ENCODE measurements at regions not wholly inside any gene's neighbourhood (a gene's known extent, or its start where the extent isn't known, plus 50 kb on each side); places are given as distances from the start of the nearest gene placed in this dataset.

- Histone ChIP-seq H3K9me3 (ENCODE audit: low read depth) (no peaks in the 10 kb centered on the region), H4K20me1 (ENCODE audit: insufficient read depth) (no peaks in the 10 kb centered on the region), H3K36me3 (ENCODE audit: low read depth) (no peaks in the 10 kb centered on the region), H3K9me2 (ENCODE audit: insufficient read depth) (no peaks in the 10 kb centered on the region), H3K79me2 (ENCODE audit: insufficient read depth) (no peaks in the 10 kb centered on the region), H3K4me3 (no peak overlapping the region), H3K4me2 (ENCODE audit: unreplicated experiment) (no peak overlapping the region), H3K4me1 (ENCODE audit: insufficient read depth) (no peaks in the 10 kb centered on the region), H3K9ac (no peak overlapping the region), H2AFZ (no peak overlapping the region), H3K27me3 (replicated peaks; ENCODE audit: insufficient read depth) (0 out of 2 replicates have a peak, but pooled peaks cover 2% of the 10 kb centered on the region), H3F3A (ENCODE audit: insufficient read depth) (no peaks in the 10 kb centered on the region), H3K27ac (no peak overlapping the region)
- in situ Hi-C loops (cut with MboI): no loop called here
- TF ChIP-seq EZH2 (IDR thresholded peaks at IDR 0.05; ENCODE audit: insufficient read depth, poor library complexity, severe bottlenecking) (no peak), EZH2phosphoT487 (IDR thresholded peaks at IDR 0.05; ENCODE audit: insufficient read depth, low read depth) (no peak)
- DNase-seq: no peak
- WGBS, 2 experiments (ENCODE audit: low coverage in 1 of 2, low lambda C conversion rate in 2 of 2, missing lambda C conversion rate in 2 of 2): 31 to 41% methylated on average over 4 of the region's 4 CpGs
Observed at GRCh38 chr3:73945541-73945940, 320.8 kb upstream of the PDZRN3 start.

GRCh38 chr3:73939985-73940384 is 315.2 kb upstream of the PDZRN3 start:
- in situ Hi-C loops (cut with MboI): no loop called here
- Histone ChIP-seq H3K9ac (no peak overlapping the region), H3K27me3 (replicated peaks; ENCODE audit: insufficient read depth) (no peaks in the 10 kb centered on the region), H3K9me2 (ENCODE audit: insufficient read depth) (no peaks in the 10 kb centered on the region), H3K4me3 (no peak overlapping the region), H3K9me3 (ENCODE audit: low read depth) (no peaks in the 10 kb centered on the region), H3F3A (ENCODE audit: insufficient read depth) (no peaks in the 10 kb centered on the region), H4K20me1 (ENCODE audit: insufficient read depth) (no peaks in the 10 kb centered on the region), H3K4me2 (ENCODE audit: unreplicated experiment) (no peak overlapping the region), H3K36me3 (ENCODE audit: low read depth) (no peaks in the 10 kb centered on the region), H3K79me2 (ENCODE audit: insufficient read depth) (no peaks in the 10 kb centered on the region), H3K4me1 (ENCODE audit: insufficient read depth) (no peaks in the 10 kb centered on the region), H3K27ac (no peak overlapping the region), H2AFZ (no peak overlapping the region)
- DNase-seq: no peak
- no peak for TF ChIP-seq EZH2phosphoT487 (IDR thresholded peaks at IDR 0.05; ENCODE audit: insufficient read depth, low read depth)
- TF ChIP-seq EZH2 (IDR thresholded peaks at IDR 0.05; ENCODE audit: insufficient read depth, poor library complexity, severe bottlenecking): no peak

GRCh38 chr3:73933585-73933984 is 308.8 kb upstream of the PDZRN3 start:
- WGBS, 2 experiments (ENCODE audit: low coverage in 1 of 2, low lambda C conversion rate in 2 of 2, missing lambda C conversion rate in 2 of 2): 21 to 25% methylated on average over 3 of the region's 3 CpGs
- Histone ChIP-seq H3K27ac (no peak overlapping the region), H3K36me3 (ENCODE audit: low read depth) (no peaks in the 10 kb centered on the region), H4K20me1 (ENCODE audit: insufficient read depth) (no peaks in the 10 kb centered on the region), H2AFZ (no peak overlapping the region), H3K9me2 (ENCODE audit: insufficient read depth) (no peaks in the 10 kb centered on the region), H3K9me3 (ENCODE audit: low read depth) (no peaks in the 10 kb centered on the region), H3K79me2 (ENCODE audit: insufficient read depth) (no peaks in the 10 kb centered on the region), H3F3A (ENCODE audit: insufficient read depth) (no peaks in the 10 kb centered on the region), H3K27me3 (replicated peaks; ENCODE audit: insufficient read depth) (no peaks in the 10 kb centered on the region), H3K4me1 (ENCODE audit: insufficient read depth) (no peaks in the 10 kb centered on the region), H3K4me2 (ENCODE audit: unreplicated experiment) (no peak overlapping the region), H3K9ac (no peak overlapping the region), H3K4me3 (no peak overlapping the region)
- in situ Hi-C loops (cut with MboI): no loop called here
- TF ChIP-seq EZH2phosphoT487 (IDR thresholded peaks at IDR 0.05; ENCODE audit: insufficient read depth, low read depth) (no peak), EZH2 (IDR thresholded peaks at IDR 0.05; ENCODE audit: insufficient read depth, poor library complexity, severe bottlenecking) (no peak)
- DNase-seq: no peak

- H3K9me3 ChIP-seq (ENCODE audit: low read depth): no peaks in the 10 kb centered on the region
- no peak for TF ChIP-seq EZH2 (IDR thresholded peaks at IDR 0.05; ENCODE audit: insufficient read depth, poor library complexity, severe bottlenecking)
- H3K4me3 ChIP-seq: no peak overlapping the region
- no peak overlapping the region for H2AFZ ChIP-seq
- no peaks in the 10 kb centered on the region for H3K4me1 ChIP-seq (ENCODE audit: insufficient read depth)
- H3K27me3 ChIP-seq (replicated peaks; ENCODE audit: insufficient read depth): no peaks in the 10 kb centered on the region
- H3K27ac ChIP-seq: no peak overlapping the region
- no peaks in the 10 kb centered on the region for H4K20me1 ChIP-seq (ENCODE audit: insufficient read depth)
- no peaks in the 10 kb centered on the region for H3K79me2 ChIP-seq (ENCODE audit: insufficient read depth)
- H3K36me3 ChIP-seq (ENCODE audit: low read depth): no peaks in the 10 kb centered on the region
- WGBS, 2 experiments (ENCODE audit: low coverage in 1 of 2, low lambda C conversion rate in 2 of 2, missing lambda C conversion rate in 2 of 2): 1 to 2% methylated on average over 4 of the region's 4 CpGs
- DNase-seq: no peak
- H3K4me2 ChIP-seq (ENCODE audit: unreplicated experiment): no peak overlapping the region
- in situ Hi-C loops (cut with MboI): no loop called here
- no peaks in the 10 kb centered on the region for H3F3A ChIP-seq (ENCODE audit: insufficient read depth)
- H3K9ac ChIP-seq: no peak overlapping the region
- H3K9me2 ChIP-seq (ENCODE audit: insufficient read depth): no peaks in the 10 kb centered on the region
Observed at GRCh38 chr3:73927203-73927570, 302.4 kb upstream of the PDZRN3 start.

All from GM23248 (cell line).